Midbrain (tissue), 1 donor: ENCODE measurements at regions not wholly inside any gene's neighbourhood (a gene's known extent, or its start where the extent isn't known, plus 50 kb on each side); places are given as distances from the start of the nearest gene placed in this dataset.
"Not testable (repeated sequence)": the region's sequence is repeated elsewhere in the genome, so short reads cannot be mapped to it uniquely, and the experiment has no call there.

Experiments
- DNase-seq: peaks from one replicate; lab custom pipeline; 2025; lab: John Stamatoyannopoulos, UW

GRCh38 chr1:206312274-206312665 lies 108.9 kb downstream of the SRGAP2 start:
- not testable (repeated sequence) for DNase-seq

GRCh38 chr1:206314951-206315636 lies 111.8 kb downstream of the SRGAP2 start:
- DNase-seq = not testable (repeated sequence)

- DNase-seq = not testable (repeated sequence)
Observed at GRCh38 chr1:206316901-206317300, 113.6 kb downstream of the SRGAP2 start.

GRCh38 chr1:206317878-206318514 lies 114.7 kb downstream of the SRGAP2 start:
- DNase-seq = not testable (repeated sequence)

GRCh38 chr1:206320227-206320626 lies 116.9 kb downstream of the SRGAP2 start:
- not testable (repeated sequence) for DNase-seq

- DNase-seq = not testable (repeated sequence)
Observed at GRCh38 chr1:206326159-206326939, 123.0 kb downstream of the SRGAP2 start.

- DNase-seq = not testable (repeated sequence)
Observed at GRCh38 chr1:206331597-206331996, 128.3 kb downstream of the SRGAP2 start.

- DNase-seq = not testable (repeated sequence)
Observed at GRCh38 chr1:206333316-206333715, 130.0 kb downstream of the SRGAP2 start.

- not testable (repeated sequence) for DNase-seq
Observed at GRCh38 chr1:206333897-206334296, 130.6 kb downstream of the SRGAP2 start.

GRCh38 chr1:206334481-206334880 lies 131.1 kb downstream of the SRGAP2 start:
- not testable (repeated sequence) for DNase-seq

- not testable (repeated sequence) for DNase-seq
Observed at GRCh38 chr1:206335162-206335561, 131.8 kb downstream of the SRGAP2 start.

- not testable (repeated sequence) for DNase-seq
Observed at GRCh38 chr1:206335875-206336846, 132.8 kb downstream of the SRGAP2 start.

- not testable (repeated sequence) for DNase-seq
Observed at GRCh38 chr1:206337024-206337423, 133.3 kb upstream of the IKBKE start.

- DNase-seq = not testable (repeated sequence)
Observed at GRCh38 chr1:206350493-206351275, 119.6 kb upstream of the IKBKE start.

GRCh38 chr1:206351276-206352052 lies 118.8 kb upstream of the IKBKE start:
- not testable (repeated sequence) for DNase-seq

- not testable (repeated sequence) for DNase-seq
Observed at GRCh38 chr1:206356310-206356709, 114.0 kb upstream of the IKBKE start.

GRCh38 chr1:206357962-206358361 lies 112.3 kb upstream of the IKBKE start:
- not testable (repeated sequence) for DNase-seq

- DNase-seq = not testable (repeated sequence)
Observed at GRCh38 chr1:206358771-206359170, 111.5 kb upstream of the IKBKE start.

GRCh38 chr1:206359377-206359776 lies 110.9 kb upstream of the IKBKE start:
- not testable (repeated sequence) for DNase-seq
